Stimulated activated CD4-positive, alpha-beta T cell treated with anti-CD3 and anti-CD28 coated beads, Interleukin-2, amount 100 ng/mL, for 24 hours (primary cell): ENCODE measurements at regions not wholly inside any gene's neighbourhood (a gene's known extent, or its start where the extent isn't known, plus 50 kb on each side); places are given as distances from the start of the nearest gene placed in this dataset.

Experiments
- DNase-seq, 2 donors: peaks; one replicate each; pipeline ENCODE4 v3.0.0-alpha.2; 2020

GRCh38 chr2:14388724-14389123 lies 243.8 kb upstream of the LRATD1 start:
- no peak for DNase-seq

GRCh38 chr2:14396533-14397083 lies 235.9 kb upstream of the LRATD1 start:
- no peak for DNase-seq

GRCh38 chr2:14398641-14399040 lies 233.9 kb upstream of the LRATD1 start:
- no peak for DNase-seq

GRCh38 chr2:14401873-14402272 lies 230.6 kb upstream of the LRATD1 start:
- no peak for DNase-seq

- DNase-seq = no peak
Observed at GRCh38 chr2:14408695-14409094, 223.8 kb upstream of the LRATD1 start.

GRCh38 chr2:14417551-14417950 lies 215.0 kb upstream of the LRATD1 start:
- no peak for DNase-seq

GRCh38 chr2:14418115-14418514 lies 214.4 kb upstream of the LRATD1 start:
- DNase-seq = no peak

- no peak for DNase-seq
Observed at GRCh38 chr2:14420851-14421250, 211.7 kb upstream of the LRATD1 start.

- no peak for DNase-seq
Observed at GRCh38 chr2:14422426-14422825, 210.1 kb upstream of the LRATD1 start.

GRCh38 chr2:14423145-14423906 lies 209.2 kb upstream of the LRATD1 start:
- no peak for DNase-seq

- no peak for DNase-seq
Observed at GRCh38 chr2:14424478-14425390, 207.8 kb upstream of the LRATD1 start.

GRCh38 chr2:14425869-14426268 lies 206.6 kb upstream of the LRATD1 start:
- DNase-seq = no peak

- no peak for DNase-seq
Observed at GRCh38 chr2:14428056-14428455, 204.5 kb upstream of the LRATD1 start.

GRCh38 chr2:14433946-14434495 lies 198.5 kb upstream of the LRATD1 start:
- no peak for DNase-seq

- DNase-seq = no peak
Observed at GRCh38 chr2:14445670-14446069, 186.8 kb upstream of the LRATD1 start.

GRCh38 chr2:14448340-14448739 lies 184.2 kb upstream of the LRATD1 start:
- no peak for DNase-seq

- DNase-seq = no peak
Observed at GRCh38 chr2:14451312-14451711, 181.2 kb upstream of the LRATD1 start.

- DNase-seq = no peak
Observed at GRCh38 chr2:14454202-14454601, 178.3 kb upstream of the LRATD1 start.

- DNase-seq = no peak
Observed at GRCh38 chr2:14459786-14460325, 172.7 kb upstream of the LRATD1 start.

- DNase-seq = no peak
Observed at GRCh38 chr2:14475994-14476393, 156.5 kb upstream of the LRATD1 start.

- DNase-seq = no peak
Observed at GRCh38 chr2:14479486-14479885, 153.0 kb upstream of the LRATD1 start.

- DNase-seq = no peak
Observed at GRCh38 chr2:14480120-14480519, 152.4 kb upstream of the LRATD1 start.

- no peak for DNase-seq
Observed at GRCh38 chr2:14480906-14481305, 151.6 kb upstream of the LRATD1 start.
